Hepatocyte (in vitro differentiated cells): ENCODE measurements at regions not wholly inside any gene's neighbourhood (a gene's known extent, or its start where the extent isn't known, plus 50 kb on each side); places are given as distances from the start of the nearest gene placed in this dataset.

Experiments used
- DNase-seq: peaks from one replicate; pipeline ENCODE4 v3.0.0-alpha.2; 2016; ENCODE audit warnings: low spot score
- H2AFZ ChIP-seq: fragments of 200-600 bp; sonication (generic); 2 replicates; pipeline ENCODE4 v1.6.0; 2016; ENCODE audit warnings: antibody characterized with exemption, mild to moderate bottlenecking
- H3K27ac ChIP-seq: fragments of 200-600 bp; sonication (generic); 2 replicates; pipeline ENCODE4 v1.5.1; 2016; ENCODE audit warnings: mild to moderate bottlenecking
- H3K27me3 ChIP-seq: fragments of 200-600 bp; sonication (generic); 2 replicates; pipeline ENCODE4 v1.6.1; 2016
- H3K36me3 ChIP-seq: fragments of 200-600 bp; sonication (generic); replicated peaks from 2 replicates; pipeline ENCODE4 v1.5.1; 2016; ENCODE audit warnings: low read depth; ENCODE audit not compliant: insufficient read depth
- H3K4me1 ChIP-seq: fragments of 200-600 bp; sonication (generic); 2 replicates; pipeline ENCODE4 v1.5.1; 2016; ENCODE audit warnings: mild to moderate bottlenecking, moderate library complexity; ENCODE audit not compliant: insufficient read depth
- H3K4me2 ChIP-seq: fragments of 200-600 bp; sonication (generic); 2 replicates; pipeline ENCODE4 v1.6.0; 2016
- H3K4me3 ChIP-seq: fragments of 200-600 bp; sonication (generic); 2 replicates; pipeline ENCODE4 v1.5.1; 2016; ENCODE audit warnings: mild to moderate bottlenecking
- H3K79me2 ChIP-seq: fragments of 200-600 bp; sonication (generic); 2 replicates; pipeline ENCODE4 v1.6.0; 2017; ENCODE audit warnings: mild to moderate bottlenecking
- H3K9me2 ChIP-seq: fragments of 200-600 bp; sonication (generic); replicated peaks from 2 replicates; pipeline ENCODE4 v1.6.0; 2017; ENCODE audit warnings: mild to moderate bottlenecking; ENCODE audit not compliant: insufficient read depth
- H3K9me3 ChIP-seq: fragments of 200-600 bp; sonication (generic); 2 replicates; pipeline ENCODE4 v1.5.1; 2016; ENCODE audit warnings: low read depth, mild to moderate bottlenecking
- H4K20me1 ChIP-seq: fragments of 200-600 bp; sonication (generic); 2 replicates; pipeline ENCODE4 v1.6.0; 2016; ENCODE audit warnings: mild to moderate bottlenecking; ENCODE audit not compliant: insufficient read depth, poor library complexity, severe bottlenecking
- EZH2 ChIP-seq: fragments of 200-600 bp; sonication (generic); IDR thresholded peaks from 2 replicates; pipeline ENCODE4 v1.6.1; 2016; ENCODE audit warnings: antibody characterized with exemption, mild to moderate bottlenecking, borderline replicate concordance
- EZH2phosphoT487 ChIP-seq: fragments of 200-600 bp; sonication (generic); IDR thresholded peaks from one replicate; pipeline ENCODE4 v1.6.1; 2018; ENCODE audit warnings: antibody characterized with exemption, mild to moderate bottlenecking, low read depth, moderate library complexity; ENCODE audit not compliant: unreplicated experiment, severe bottlenecking
- WGBS: methylation state at CpG from one replicate; pipeline ENCODE4 v1.1.6; 2016; ENCODE audit warnings: low lambda C conversion rate; ENCODE audit errors: missing lambda C conversion rate; 5-methylcytosine and 5-hydroxymethylcytosine counted together
- TF ChIP-seq, protein P1 (sequence below): fragments of 200-600 bp; sonication (generic); IDR thresholded peaks from 2 replicates; pipeline ENCODE4 v1.5.1; 2016; ENCODE audit warnings: antibody characterized with exemption, mild to moderate bottlenecking; ENCODE audit not compliant: poor library complexity

DNA sequence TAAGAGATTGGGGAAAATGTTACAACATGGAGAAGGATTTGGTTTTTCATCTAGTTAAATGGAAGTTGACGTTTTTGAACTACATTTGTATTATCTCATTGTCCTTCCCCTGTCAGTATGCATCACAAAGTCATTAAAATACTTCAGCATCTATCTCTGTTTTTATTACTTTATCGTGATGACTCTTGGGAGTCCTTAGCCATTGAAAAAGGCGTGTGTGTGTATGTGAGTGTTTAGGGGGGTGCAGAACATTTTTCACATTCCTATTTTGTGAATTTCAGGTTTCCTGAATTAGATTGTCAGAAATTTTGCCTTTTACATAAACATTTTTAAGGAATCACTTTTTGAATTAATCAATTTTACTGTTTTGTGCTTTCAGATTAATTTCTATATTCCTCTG, 360.6 kb upstream of the SGO1 start:
- H4K20me1 ChIP-seq, result no peaks in the 10 kb centered on the region
- 75% methylated on average over 3 of the region's 3 CpGs for WGBS
- TF ChIP-seq EZH2phosphoT487, result no peak
- TF ChIP-seq, protein P1, sequence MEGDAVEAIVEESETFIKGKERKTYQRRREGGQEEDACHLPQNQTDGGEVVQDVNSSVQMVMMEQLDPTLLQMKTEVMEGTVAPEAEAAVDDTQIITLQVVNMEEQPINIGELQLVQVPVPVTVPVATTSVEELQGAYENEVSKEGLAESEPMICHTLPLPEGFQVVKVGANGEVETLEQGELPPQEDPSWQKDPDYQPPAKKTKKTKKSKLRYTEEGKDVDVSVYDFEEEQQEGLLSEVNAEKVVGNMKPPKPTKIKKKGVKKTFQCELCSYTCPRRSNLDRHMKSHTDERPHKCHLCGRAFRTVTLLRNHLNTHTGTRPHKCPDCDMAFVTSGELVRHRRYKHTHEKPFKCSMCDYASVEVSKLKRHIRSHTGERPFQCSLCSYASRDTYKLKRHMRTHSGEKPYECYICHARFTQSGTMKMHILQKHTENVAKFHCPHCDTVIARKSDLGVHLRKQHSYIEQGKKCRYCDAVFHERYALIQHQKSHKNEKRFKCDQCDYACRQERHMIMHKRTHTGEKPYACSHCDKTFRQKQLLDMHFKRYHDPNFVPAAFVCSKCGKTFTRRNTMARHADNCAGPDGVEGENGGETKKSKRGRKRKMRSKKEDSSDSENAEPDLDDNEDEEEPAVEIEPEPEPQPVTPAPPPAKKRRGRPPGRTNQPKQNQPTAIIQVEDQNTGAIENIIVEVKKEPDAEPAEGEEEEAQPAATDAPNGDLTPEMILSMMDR, result no peak
- no peak for TF ChIP-seq EZH2
- H3K9me2 ChIP-seq, result no peaks in the 10 kb centered on the region
- H3K36me3 ChIP-seq, result no peaks in the 10 kb centered on the region
- H3K27me3 ChIP-seq, result no peaks in the 10 kb centered on the region
- no peaks in the 10 kb centered on the region for H3K79me2 ChIP-seq
- no peak overlapping the region for H3K4me3 ChIP-seq
- H3K4me2 ChIP-seq, result no peak overlapping the region
- H3K27ac ChIP-seq, result no peak overlapping the region
- H2AFZ ChIP-seq, result no peak overlapping the region
- H3K4me1 ChIP-seq, result no peaks in the 10 kb centered on the region
- no peaks in the 10 kb centered on the region for H3K9me3 ChIP-seq
- no peak for DNase-seq

DNA sequence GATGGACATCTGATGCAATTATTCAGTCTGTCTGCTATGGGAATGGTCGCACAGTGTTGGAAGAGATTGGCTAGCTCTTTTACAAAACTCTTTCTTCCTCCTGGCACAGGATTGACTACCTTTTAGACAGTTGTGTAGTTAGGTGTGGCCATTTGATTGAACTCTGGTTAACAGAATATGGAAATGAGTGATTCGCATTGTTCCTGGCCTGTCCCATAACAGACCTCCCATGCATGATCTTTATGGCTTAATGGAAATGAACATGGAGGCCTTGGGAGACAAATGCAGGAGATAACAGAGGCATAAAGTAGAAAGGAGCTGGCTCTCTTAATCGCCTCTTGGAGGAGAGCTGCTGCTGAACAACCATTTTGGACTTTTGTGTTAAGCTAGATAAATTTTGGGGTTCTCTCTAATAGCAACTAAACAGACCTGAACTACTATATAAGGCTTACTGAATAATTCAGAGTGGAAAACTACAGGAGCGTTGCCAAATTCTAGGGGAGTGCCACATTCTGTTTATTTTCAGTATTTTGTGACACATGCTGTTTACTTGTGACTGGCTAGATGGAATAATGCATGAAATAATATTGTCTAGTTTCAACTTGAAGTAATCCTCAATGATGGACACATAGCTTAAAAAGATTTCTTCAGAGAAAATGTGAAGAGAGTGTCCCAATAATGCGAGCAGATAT, 357.7 kb upstream of the SGO1 start:
- H3K9me2 ChIP-seq, result no peaks in the 10 kb centered on the region
- no peaks in the 10 kb centered on the region for H3K27me3 ChIP-seq
- no peaks in the 10 kb centered on the region for H3K79me2 ChIP-seq
- TF ChIP-seq EZH2, result no peak
- no peak for TF ChIP-seq EZH2phosphoT487
- TF ChIP-seq, protein P1, result no peak
- H3K9me3 ChIP-seq, result no peaks in the 10 kb centered on the region
- H3K4me2 ChIP-seq, result no peak overlapping the region
- H4K20me1 ChIP-seq, result no peaks in the 10 kb centered on the region
- H3K36me3 ChIP-seq, result no peaks in the 10 kb centered on the region
- no peak overlapping the region for H3K4me3 ChIP-seq
- no peak overlapping the region for H2AFZ ChIP-seq
- 96% methylated on average over 5 of the region's 5 CpGs for WGBS
- no peak overlapping the region for H3K27ac ChIP-seq
- no peaks in the 10 kb centered on the region for H3K4me1 ChIP-seq
- no peak for DNase-seq

DNA sequence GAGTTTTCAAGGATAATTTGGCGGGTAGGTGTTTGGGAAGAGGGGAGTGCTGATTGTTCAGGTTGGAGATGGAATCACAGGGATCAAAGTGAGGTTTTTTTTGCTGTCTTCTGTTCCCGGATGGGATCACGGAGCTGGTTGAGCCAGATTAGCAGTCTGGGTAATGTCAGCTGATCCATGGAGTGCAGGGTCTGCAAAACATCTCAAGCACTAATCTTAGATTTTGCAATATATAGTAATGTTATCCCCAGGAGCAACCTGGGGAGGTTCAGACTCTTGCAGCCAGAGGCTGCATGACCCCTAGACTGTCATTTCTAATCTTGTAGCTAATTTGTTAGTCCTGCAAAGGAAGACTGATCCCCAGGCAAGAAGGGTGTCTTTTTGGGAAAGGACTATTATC, 354.1 kb upstream of the SGO1 start:
- Histone ChIP-seq H3K9me3 (no peaks in the 10 kb centered on the region), H3K4me3 (no peak overlapping the region), H3K27me3 (no peaks in the 10 kb centered on the region), H2AFZ (no peak overlapping the region), H3K27ac (no peak overlapping the region), H3K4me1 (no peaks in the 10 kb centered on the region), H3K4me2 (no peak overlapping the region), H3K9me2 (no peaks in the 10 kb centered on the region), H4K20me1 (no peaks in the 10 kb centered on the region), H3K36me3 (no peaks in the 10 kb centered on the region), H3K79me2 (no peaks in the 10 kb centered on the region)
- TF ChIP-seq, protein P1, result no peak
- TF ChIP-seq EZH2 (no peak), EZH2phosphoT487 (no peak)
- no peak for DNase-seq
- 58% methylated on average over 3 of the region's 3 CpGs for WGBS
